IPS-15b (cell line): ENCODE measurements at regions not wholly inside any gene's neighbourhood (a gene's known extent, or its start where the extent isn't known, plus 50 kb on each side); places are given as distances from the start of the nearest gene placed in this dataset.

ENCODE experiments used
- H3K27me3 ChIP-seq: one replicate; pipeline ENCODE4 v1.6.1; 2013; ENCODE audit warnings: low read length; ENCODE audit not compliant: control insufficient read depth, insufficient read depth
- H3K36me3 ChIP-seq: one replicate; pipeline ENCODE4 v1.6.1; 2013; ENCODE audit warnings: low read length; ENCODE audit not compliant: control insufficient read depth, insufficient read depth
- H3K4me1 ChIP-seq: one replicate; pipeline ENCODE4 v1.6.1; 2013; ENCODE audit warnings: mild to moderate bottlenecking, low read length; ENCODE audit not compliant: control insufficient read depth, insufficient read depth
- H3K4me3 ChIP-seq: one replicate; pipeline ENCODE4 v1.5.1; 2013; ENCODE audit warnings: low read depth, low read length
- H3K9ac ChIP-seq: one replicate; pipeline ENCODE4 v1.6.1; 2013; ENCODE audit warnings: low read depth, mild to moderate bottlenecking, low read length
- H3K9me3 ChIP-seq: one replicate; pipeline ENCODE4 v1.6.1; 2013; ENCODE audit warnings: mild to moderate bottlenecking, low read length; ENCODE audit not compliant: control insufficient read depth, insufficient read depth

DNA sequence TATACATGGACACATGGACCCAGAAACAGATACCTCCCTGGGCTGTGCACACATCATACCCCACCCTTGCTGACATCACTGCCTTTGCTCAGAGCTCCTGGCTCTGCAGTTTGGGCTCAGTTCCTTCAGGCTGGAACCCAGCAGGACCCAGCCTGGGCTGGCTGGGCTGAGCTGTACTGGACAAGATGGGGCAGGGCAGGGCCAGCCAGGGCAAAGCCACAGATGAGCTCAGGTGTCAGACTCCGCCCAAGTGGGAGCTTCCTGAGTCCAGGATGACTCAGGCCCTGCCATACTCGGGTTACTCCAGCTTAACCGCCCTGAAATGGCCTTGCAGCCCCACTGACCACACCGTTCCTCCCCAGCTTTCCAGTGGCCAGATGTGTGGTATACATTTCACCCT is 284.9 kb downstream of the OSR1 start:
- no peak overlapping the region for H3K9ac ChIP-seq
- no peaks in the 10 kb centered on the region for H3K27me3 ChIP-seq
- H3K4me1 ChIP-seq = peaks cover 2% of the 10 kb centered on the region
- no peaks in the 10 kb centered on the region for H3K9me3 ChIP-seq
- no peak overlapping the region for H3K4me3 ChIP-seq
- H3K36me3 ChIP-seq = no peaks in the 10 kb centered on the region

DNA sequence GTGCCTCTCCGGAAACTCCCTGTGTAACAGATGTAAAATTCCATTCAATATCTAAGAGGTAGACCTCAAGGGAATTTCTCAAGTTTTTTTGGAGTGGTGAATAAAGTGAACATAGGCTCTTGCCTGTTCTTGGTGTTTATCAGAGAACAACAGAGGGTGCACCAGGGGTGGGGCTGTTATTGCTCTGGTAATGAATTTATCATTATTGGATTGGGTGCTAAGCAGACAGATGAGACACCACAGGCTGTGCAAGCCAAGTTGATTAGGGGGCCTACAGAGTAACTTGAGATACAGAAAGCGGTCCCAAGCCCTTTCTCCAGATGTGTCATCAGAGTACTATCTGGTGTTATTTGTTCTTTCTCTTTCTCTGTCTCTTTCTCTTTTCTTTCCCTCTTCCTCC is 286.3 kb downstream of the OSR1 start:
- Histone ChIP-seq H3K9ac (no peak overlapping the region), H3K4me1 (peaks cover 2% of the 10 kb centered on the region), H3K36me3 (no peaks in the 10 kb centered on the region), H3K9me3 (no peaks in the 10 kb centered on the region), H3K27me3 (no peaks in the 10 kb centered on the region), H3K4me3 (no peak overlapping the region)

DNA sequence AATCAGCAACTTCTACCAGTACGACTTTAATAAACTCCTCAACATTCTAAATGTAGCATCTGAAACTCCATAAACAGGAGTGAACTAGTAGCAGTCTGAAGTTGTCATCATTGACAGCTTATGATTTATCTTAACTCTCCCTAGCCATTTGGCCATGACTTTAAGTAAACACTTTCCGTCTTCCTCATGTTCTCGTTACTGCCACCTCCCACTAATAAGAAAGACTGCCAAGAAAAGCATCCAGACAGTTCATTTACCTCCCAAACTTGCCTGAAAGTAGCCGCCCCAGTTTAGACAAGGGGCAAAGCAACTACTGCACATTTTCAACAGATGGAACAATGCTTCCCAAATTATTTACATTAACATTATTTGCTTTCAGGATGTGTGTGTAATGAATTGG is 287.5 kb downstream of the OSR1 start:
- Histone ChIP-seq H3K4me1 (peaks cover 2% of the 10 kb centered on the region), H3K36me3 (no peaks in the 10 kb centered on the region), H3K27me3 (no peaks in the 10 kb centered on the region), H3K9ac (no peak overlapping the region), H3K4me3 (no peak overlapping the region), H3K9me3 (no peaks in the 10 kb centered on the region)

DNA sequence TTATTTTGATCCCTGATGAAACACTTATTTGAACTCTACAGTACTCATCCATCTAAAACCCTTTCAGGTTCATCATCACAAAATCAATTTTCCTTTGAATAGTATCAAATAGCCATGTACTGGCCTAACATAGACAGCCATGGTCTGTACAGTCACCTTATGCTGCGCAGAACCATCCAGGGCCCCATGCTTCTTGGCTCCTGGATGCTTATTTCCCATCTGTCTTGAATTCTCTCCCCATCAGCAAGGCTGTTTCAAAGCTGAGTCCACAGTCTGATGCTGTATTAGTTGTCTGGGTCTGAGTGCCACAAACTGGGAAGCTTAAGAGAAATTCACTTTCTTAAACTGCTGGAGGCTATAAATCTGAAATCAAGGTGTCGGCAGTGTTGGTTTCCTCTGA is 290.2 kb downstream of the OSR1 start:
- Histone ChIP-seq H3K4me3 (no peak overlapping the region), H3K4me1 (peaks cover 8% of the 10 kb centered on the region), H3K27me3 (no peaks in the 10 kb centered on the region), H3K36me3 (no peaks in the 10 kb centered on the region), H3K9me3 (no peaks in the 10 kb centered on the region), H3K9ac (no peak overlapping the region)

DNA sequence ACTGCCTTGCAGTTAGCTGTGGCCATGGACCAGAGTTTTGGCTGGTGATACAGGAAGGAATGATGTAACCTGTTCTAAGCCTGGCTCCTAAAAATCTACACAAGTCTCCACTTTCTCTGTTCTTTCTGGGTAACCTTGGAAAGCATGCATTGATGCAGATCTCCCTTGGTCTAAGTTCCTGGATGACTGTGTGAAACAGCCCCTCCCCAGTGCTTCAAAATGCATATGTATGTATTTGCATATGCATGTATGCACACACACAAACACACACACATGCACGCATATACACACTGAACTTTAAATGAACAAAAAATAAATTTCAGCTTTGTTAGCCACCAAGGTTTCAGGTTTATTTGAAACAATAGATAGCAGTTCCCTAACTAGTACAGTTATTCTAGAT is 296.1 kb downstream of the OSR1 start:
- H3K27me3 ChIP-seq = no peaks in the 10 kb centered on the region
- H3K4me1 ChIP-seq = peaks cover 23% of the 10 kb centered on the region
- no peak overlapping the region for H3K9ac ChIP-seq
- no peaks in the 10 kb centered on the region for H3K9me3 ChIP-seq
- H3K4me3 ChIP-seq = no peak overlapping the region
- H3K36me3 ChIP-seq = no peaks in the 10 kb centered on the region

DNA sequence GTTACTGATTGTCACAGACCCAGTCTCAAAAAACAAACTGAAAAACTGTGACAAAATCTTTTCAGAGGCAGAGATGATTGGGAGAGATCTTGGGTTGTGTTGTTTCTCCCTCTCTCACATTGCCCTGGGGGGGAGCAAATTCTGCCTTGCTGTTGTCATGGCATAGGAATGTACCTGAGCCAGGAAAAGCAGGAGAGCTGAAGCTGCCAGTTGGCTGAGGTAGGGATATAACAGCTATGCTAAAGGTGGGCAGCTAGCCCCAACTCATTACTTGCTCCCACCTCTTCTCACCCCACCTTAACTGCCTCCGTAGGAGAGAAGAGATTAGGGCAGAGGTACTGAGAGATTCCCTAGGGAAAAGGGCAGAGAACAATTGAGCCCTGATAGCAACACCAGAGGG is 299.3 kb downstream of the OSR1 start:
- no peak overlapping the region for H3K9ac ChIP-seq
- H3K4me3 ChIP-seq = no peak overlapping the region
- no peaks in the 10 kb centered on the region for H3K9me3 ChIP-seq
- peaks cover 22% of the 10 kb centered on the region for H3K4me1 ChIP-seq
- no peaks in the 10 kb centered on the region for H3K36me3 ChIP-seq
- H3K27me3 ChIP-seq = no peaks in the 10 kb centered on the region

DNA sequence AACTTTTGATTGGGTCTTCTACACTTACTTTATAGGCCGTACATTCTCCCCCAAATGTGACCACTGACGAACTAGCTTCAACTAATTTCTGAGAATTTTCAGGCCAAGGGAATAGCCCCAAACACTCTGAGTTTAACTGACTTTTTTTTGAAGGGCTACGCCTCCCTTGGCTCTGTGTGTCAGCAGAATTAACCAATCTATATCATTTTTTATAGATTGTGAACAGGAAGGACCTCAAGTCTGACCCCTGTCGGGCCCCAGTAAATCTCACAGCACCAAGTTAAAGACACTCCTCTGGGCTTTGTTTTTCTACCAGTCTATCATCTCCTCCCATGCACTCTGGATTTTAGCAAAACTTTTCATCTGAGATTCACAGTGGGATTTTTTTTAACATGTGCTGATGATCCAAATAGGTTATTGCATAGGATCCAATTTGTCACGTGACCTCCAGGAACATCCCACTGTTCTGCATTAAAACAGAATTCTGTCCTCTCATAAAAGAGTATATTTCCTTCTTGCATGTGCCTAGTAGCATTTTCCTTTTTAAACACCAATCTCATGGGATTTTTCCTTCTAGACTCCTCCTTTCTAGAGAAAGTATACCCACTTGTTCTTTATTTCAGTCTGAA is 307.1 kb downstream of the OSR1 start:
- Histone ChIP-seq H3K9ac (no peak overlapping the region), H3K4me1 (no peaks in the 10 kb centered on the region), H3K9me3 (no peaks in the 10 kb centered on the region), H3K27me3 (no peaks in the 10 kb centered on the region), H3K4me3 (no peak overlapping the region), H3K36me3 (no peaks in the 10 kb centered on the region)

DNA sequence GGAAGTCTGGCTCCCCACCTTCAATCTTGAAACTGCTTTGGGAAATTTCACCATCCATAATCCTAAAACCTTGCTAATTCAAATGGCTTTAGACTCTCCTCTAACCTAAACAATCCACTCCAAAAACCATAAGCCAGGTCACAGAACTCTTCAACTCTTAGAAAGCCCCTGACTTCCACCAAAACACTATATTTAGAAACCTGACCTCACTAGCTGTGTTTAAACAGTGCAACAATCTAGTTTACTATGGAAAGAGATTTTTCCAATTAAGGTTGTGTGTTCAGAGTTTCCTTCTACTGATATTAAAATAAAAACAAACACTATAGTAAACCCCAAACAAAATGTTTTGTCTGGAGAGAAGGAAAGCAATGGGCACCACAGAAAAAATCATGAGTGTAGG is 308.1 kb downstream of the OSR1 start:
- Histone ChIP-seq H3K27me3 (no peaks in the 10 kb centered on the region), H3K4me3 (no peak overlapping the region), H3K36me3 (no peaks in the 10 kb centered on the region), H3K9me3 (no peaks in the 10 kb centered on the region), H3K4me1 (no peaks in the 10 kb centered on the region), H3K9ac (no peak overlapping the region)

DNA sequence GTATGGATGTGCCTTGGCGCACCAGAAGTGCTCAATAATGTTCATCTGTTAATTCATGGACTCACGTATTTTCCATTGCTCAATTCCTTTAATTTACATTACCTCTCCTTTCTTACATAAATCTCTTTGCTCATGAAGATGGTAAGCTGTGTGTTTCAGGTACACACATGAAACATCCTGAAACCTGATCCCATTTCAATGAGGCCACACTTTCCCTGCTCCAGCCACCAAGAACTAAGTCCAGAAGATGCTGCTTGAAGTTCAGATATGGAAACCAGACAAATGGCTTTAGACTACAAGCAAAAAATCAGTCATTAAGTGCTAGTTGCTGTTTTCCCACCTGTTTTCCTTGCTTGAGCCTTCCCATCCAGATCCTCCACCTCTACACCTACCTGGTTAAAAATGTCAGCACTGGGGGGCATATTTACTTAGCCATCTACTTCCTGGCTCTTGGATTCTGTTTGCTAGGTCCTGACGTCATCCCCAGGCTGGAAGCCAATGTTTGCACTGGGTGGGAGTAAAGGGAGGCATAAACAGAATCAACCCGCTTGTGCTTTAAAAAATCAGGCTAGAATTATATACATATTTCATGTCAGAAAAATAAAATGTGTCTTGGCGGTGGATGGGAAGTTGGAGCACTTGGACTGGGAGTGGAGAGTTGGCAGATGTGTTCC is 309.7 kb downstream of the OSR1 start:
- no peaks in the 10 kb centered on the region for H3K9me3 ChIP-seq
- no peak overlapping the region for H3K9ac ChIP-seq
- H3K4me3 ChIP-seq = no peak overlapping the region

DNA sequence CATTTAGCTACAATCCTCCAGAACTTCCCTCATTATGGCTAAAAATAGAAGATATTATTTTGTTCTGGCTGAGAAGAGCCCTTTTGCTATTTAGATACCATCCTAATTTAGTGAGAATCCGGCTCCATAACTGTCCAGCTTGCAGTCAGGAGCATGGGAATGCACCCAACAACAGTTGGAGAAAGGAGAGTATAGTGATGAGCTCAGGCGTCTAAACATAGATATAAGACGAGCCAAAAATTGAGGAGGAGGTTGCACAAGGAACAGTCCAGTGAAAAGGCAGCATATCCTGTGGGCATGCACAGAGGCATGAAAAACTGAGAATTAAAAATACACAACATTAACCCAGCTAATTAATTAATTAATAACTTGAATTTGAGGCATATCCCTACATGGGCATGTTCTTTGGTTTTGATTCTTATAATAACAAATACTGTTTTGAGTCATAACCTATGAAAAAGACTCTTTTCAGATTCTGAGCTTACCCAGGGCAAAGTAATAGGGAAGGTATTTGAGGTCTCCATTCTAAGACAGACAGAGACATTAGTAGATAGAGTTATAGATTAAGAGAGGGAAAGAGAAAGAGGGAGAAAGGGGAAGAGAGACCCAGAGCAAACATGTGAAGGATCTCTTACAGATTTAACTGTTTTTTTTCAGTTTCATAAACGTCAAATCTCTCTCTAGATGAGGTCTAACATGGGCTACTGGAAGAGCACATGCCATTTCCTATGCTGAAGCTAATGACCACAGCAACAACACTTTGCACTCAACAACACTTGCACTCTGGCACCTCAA is 311.2 kb downstream of the OSR1 start:
- Histone ChIP-seq H3K36me3 (no peaks in the 10 kb centered on the region), H3K27me3 (no peaks in the 10 kb centered on the region), H3K4me1 (no peaks in the 10 kb centered on the region), H3K4me3 (no peak overlapping the region), H3K9me3 (no peaks in the 10 kb centered on the region), H3K9ac (no peak overlapping the region)

More for the DNA sequence above, 309.7 kb downstream of the OSR1 start:
- no peaks in the 10 kb centered on the region for H3K36me3 ChIP-seq
- H3K27me3 ChIP-seq = no peaks in the 10 kb centered on the region
- H3K4me1 ChIP-seq = no peaks in the 10 kb centered on the region

DNA sequence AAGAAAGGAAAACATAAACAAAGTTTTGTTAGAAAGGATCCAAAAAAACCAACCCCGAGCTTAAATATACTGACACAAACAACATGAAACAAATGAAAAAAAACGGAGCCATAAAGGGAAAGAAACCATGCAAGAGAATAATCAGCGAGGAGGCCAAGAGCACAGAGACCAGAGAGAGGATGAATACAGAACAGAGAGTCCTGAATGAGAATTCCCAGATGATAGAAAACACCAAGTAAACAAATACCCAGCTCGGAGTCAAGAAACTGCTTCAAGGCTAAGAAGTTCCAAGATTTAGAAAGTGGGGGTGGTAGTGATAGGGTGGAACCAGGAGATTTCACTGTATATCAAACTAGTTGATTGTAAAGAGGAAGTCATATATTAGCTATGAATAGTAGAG is 313.3 kb downstream of the OSR1 start:
- no peak overlapping the region for H3K4me3 ChIP-seq

DNA sequence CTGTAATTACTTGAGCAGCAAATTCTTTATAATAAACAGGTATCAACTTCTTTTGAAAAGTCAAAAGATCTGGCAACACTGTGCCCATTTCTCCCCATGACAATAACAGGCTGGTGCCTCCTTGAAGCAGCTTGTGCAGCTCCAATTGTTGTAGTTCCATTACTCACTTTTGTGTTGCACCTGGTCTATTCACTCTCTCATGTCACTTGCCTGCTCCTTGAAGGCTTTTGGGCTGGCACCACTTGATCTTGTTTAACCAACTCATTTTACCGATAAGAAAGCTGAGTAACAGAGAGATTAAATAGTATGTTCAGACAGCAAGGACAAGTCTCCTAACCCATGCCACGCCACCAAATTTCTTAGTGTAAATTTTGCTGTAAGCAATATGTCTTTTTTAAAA is 314.5 kb downstream of the OSR1 start:
- Histone ChIP-seq H3K9me3 (no peaks in the 10 kb centered on the region), H3K9ac (no peak overlapping the region), H3K36me3 (no peaks in the 10 kb centered on the region), H3K4me3 (no peak overlapping the region), H3K27me3 (no peaks in the 10 kb centered on the region), H3K4me1 (no peaks in the 10 kb centered on the region)

More for the DNA sequence above, 313.3 kb downstream of the OSR1 start:
- Histone ChIP-seq H3K27me3 (no peaks in the 10 kb centered on the region), H3K9me3 (no peaks in the 10 kb centered on the region), H3K9ac (no peak overlapping the region), H3K4me1 (no peaks in the 10 kb centered on the region), H3K36me3 (no peaks in the 10 kb centered on the region)
